ENCODE measurements at regions not wholly inside any gene's neighbourhood (a gene's known extent, or its start where the extent isn't known, plus 50 kb on each side); places are given as distances from the start of the nearest gene placed in this dataset.

DNA sequence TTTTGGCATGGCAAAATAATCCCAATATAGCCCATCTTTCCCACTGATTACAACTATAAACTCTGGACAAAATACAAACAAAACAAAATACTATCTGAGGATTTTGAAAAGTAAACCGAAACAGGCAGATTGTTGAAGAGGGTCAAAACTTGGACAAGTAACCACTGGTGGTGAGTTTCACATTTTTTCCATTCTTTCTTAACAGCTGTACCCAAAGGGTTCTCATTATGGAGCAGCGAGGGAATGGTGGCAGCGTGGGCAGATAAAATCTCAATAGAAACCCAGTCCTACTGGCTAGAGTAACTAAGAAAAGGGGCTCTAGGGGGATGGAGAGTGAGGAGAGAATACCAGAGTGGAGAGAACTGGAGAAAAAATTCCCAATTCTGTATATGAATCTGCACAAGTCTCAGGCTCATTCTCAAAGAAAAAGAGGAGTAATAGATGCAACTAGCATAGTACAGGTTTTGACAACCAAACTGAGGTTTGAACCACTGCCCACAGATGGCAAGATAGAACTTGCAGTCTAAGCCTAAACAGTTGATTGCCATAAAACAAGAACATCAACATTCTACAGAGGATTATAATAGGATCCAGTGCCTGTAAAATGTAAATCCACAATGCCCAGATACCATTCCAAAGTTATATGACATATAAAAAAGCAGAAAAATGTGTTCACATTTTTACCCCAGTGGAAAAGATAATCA, 284.5 kb downstream of the KCNRG start:
- no peak for DNase-seq (ENCODE audit: low read depth)
- no peak for TF ChIP-seq CTCF (IDR thresholded peaks at IDR 0.05; ENCODE audit: low read length, missing control alignments)
- H3K4me3 ChIP-seq (replicated peaks; ENCODE audit: low read depth, low read length) = no peak overlapping the region

DNA sequence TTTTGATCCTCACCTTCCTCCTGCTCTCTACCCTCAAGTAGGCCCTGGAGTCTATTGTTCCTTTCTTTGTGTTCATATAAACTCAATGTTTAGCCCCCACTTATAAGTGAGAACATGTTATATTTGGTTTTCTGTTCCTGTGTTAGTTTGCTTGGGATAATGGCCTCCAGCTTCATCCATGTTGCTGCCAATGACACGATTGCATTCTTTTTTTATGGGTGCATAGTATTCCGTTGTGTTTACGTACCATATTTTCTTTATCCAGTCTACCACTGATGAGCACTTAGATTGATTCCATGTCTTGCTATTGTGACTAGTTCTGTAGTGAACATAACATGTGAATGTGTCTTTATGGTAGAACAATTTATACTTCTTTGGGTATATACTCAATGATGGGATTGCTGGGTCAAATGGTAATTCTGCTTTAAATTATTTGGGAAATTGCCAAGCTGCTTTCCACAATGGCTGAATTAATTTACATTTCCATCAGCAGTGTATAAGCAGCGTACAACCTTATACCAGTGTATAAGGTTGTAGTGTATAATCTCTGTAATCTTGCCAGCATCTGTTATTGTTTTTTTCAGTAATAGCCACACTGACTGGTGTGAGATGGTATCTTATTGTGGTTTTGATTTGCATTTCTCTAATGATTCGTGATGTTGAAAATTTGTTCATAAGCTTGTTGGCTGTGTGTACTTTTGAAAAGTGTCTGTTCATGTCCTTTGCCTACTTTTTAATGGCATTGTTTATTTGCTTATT, 288.9 kb downstream of the KCNRG start:
- H3K4me3 ChIP-seq (replicated peaks; ENCODE audit: low read depth, low read length) = no peak overlapping the region
- no peak for TF ChIP-seq CTCF (IDR thresholded peaks at IDR 0.05; ENCODE audit: low read length, missing control alignments)
- no peak for DNase-seq (ENCODE audit: low read depth)

- no peak for DNase-seq (ENCODE audit: low read depth)
- H3K4me3 ChIP-seq (replicated peaks; ENCODE audit: low read depth, low read length) = no peak overlapping the region
- TF ChIP-seq CTCF (IDR thresholded peaks at IDR 0.05; ENCODE audit: low read length, missing control alignments) = no peak
These were observed 290.9 kb downstream of the KCNRG start for GRCh38 chr13:50306156-50306555.

DNA sequence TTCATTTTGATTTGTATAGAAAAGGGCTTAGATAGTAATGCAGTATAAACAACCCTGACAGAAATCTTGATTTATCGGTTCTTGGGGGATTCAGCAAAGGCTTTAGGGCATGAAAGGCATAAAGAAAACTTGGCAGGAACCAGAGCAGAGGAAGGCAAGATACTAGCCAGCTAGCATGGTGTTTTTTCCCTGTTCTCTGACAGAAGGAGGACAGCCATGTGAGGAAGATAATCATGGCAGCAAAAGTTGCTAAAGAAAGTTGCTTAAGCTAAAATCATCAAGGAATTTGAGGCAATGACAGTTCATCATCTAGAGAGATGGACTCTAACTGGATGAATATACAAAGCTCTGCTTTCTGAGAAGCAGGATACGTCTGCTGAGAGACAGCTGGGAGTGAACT, 294.1 kb downstream of the KCNRG start:
- TF ChIP-seq CTCF (IDR thresholded peaks at IDR 0.05; ENCODE audit: low read length, missing control alignments) = no peak
- DNase-seq (ENCODE audit: low read depth) = no peak
- H3K4me3 ChIP-seq (replicated peaks; ENCODE audit: low read depth, low read length) = no peak overlapping the region

- TF ChIP-seq CTCF (IDR thresholded peaks at IDR 0.05; ENCODE audit: low read length, missing control alignments) = no peak
- H3K4me3 ChIP-seq (replicated peaks; ENCODE audit: low read depth, low read length) = no peak overlapping the region
- DNase-seq (ENCODE audit: low read depth) = no peak
These were observed 294.8 kb downstream of the KCNRG start for GRCh38 chr13:50309882-50310594.

GRCh38 chr13:50310734-50311133, 295.5 kb downstream of the KCNRG start:
- no peak overlapping the region for H3K4me3 ChIP-seq (replicated peaks; ENCODE audit: low read depth, low read length)
- no peak for TF ChIP-seq CTCF (IDR thresholded peaks at IDR 0.05; ENCODE audit: low read length, missing control alignments)
- DNase-seq (ENCODE audit: low read depth) = no peak

Data from fibroblast of pulmonary artery (primary cell).